ENCODE measurements at regions not wholly inside any gene's neighbourhood (a gene's known extent, or its start where the extent isn't known, plus 50 kb on each side); places are given as distances from the start of the nearest gene placed in this dataset.

DNA sequence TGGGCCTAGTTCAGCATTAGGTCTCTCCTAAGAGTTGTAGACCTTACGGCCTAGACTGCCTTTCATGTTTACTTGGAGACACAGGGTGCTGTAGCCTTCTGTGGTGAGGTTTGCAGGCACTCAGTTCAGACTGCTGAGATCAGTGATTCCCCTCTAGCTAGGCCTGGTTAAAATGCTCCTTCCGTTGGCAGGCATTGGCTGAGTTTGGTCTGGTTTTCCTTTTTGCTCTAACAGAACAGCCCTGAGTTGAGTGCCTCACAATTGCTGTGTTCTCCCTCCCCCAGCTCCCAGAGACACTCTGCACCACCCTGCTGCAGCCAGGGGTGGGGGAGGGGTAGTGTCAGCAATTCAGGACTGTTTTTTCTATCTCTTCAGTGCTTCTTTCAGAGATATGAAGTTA lies 178.9 kb upstream of the DYRK2 start:
- Histone ChIP-seq H3K18ac (ENCODE audit: insufficient read length, low read depth, low read length) (no peak overlapping the region), H3K14ac (ENCODE audit: insufficient read depth, low read length) (no peak overlapping the region), H4K5ac (ENCODE audit: insufficient read length, low read depth, low read length) (no peak overlapping the region), H3K79me1 (ENCODE audit: insufficient read depth, low read depth, low read length, poor library complexity, severe bottlenecking) (no peaks in the 10 kb centered on the region), H4K8ac (replicated peaks; ENCODE audit: insufficient read length, low read depth, low read length) (no peak overlapping the region), H3K23me2 (ENCODE audit: insufficient read length, low read depth, low read length, poor library complexity, severe bottlenecking) (no peaks in the 10 kb centered on the region), H3K27ac (ENCODE audit: insufficient read length, low read depth, low read length) (no peak overlapping the region), H2BK5ac (ENCODE audit: insufficient read length, low read length) (no peak overlapping the region), H3K4me1 (ENCODE audit: insufficient read depth, low read length) (peaks cover 3% of the 10 kb centered on the region; the same call in 1 of the 2 replicates), H3T11ph (ENCODE audit: low read length) (no peak overlapping the region), H2BK120ac (ENCODE audit: low read depth, low read length, poor library complexity, severe bottlenecking) (no peak overlapping the region), H3K56ac (ENCODE audit: insufficient read length, low read depth, low read length) (no peak overlapping the region), H3K4ac (ENCODE audit: low read depth, low read length) (no peak overlapping the region), H3K27me3 (ENCODE audit: insufficient read depth, low read length) (no peaks in the 10 kb centered on the region), H4K91ac (ENCODE audit: insufficient read length, low read depth, low read length) (no peak overlapping the region), H4K20me1 (ENCODE audit: control insufficient read depth, insufficient read depth, insufficient read length) (no peaks in the 10 kb centered on the region), H3K4me2 (ENCODE audit: insufficient read depth, insufficient read length, low read length) (no peak overlapping the region), H2AK5ac (ENCODE audit: insufficient read length, low read length) (no peak overlapping the region), H2BK15ac (ENCODE audit: low read depth, low read length) (no peak overlapping the region), H2BK12ac (ENCODE audit: insufficient read length, low read depth, low read length) (no peak overlapping the region), H3K9me3 (ENCODE audit: control insufficient read depth, low read depth, low read length) (no peaks in the 10 kb centered on the region), H3K79me2 (ENCODE audit: insufficient read depth, low read length) (no peaks in the 10 kb centered on the region), H2AFZ (ENCODE audit: low read length) (peak overlapping the region; percentile 3), H2BK20ac (ENCODE audit: low read depth, low read length, poor library complexity, severe bottlenecking) (no peak overlapping the region), H3K23ac (ENCODE audit: insufficient read length, low read depth, low read length) (no peak overlapping the region), H3K9ac (ENCODE audit: extremely low read depth, insufficient read length, low read length) (no peak overlapping the region)
- TF ChIP-seq CTCF (conservative IDR thresholded peaks at IDR 0.05) = no peak
- H3K9me3 Mint-ChIP-seq = no peaks in the 10 kb centered on the region
- no peaks in the 10 kb centered on the region; a peak in 1 of 7 replicates for H3K36me3 Mint-ChIP-seq (ENCODE audit: insufficient read depth in 1 of 3, low read depth in 3 of 3)
- no peaks in the 10 kb centered on the region for H3K27me3 Mint-ChIP-seq (ENCODE audit: low read depth)
- DNase-seq = no peak
- peak overlapping the region in 1 of 3 experiments; percentile 65; a peak in 2 of 7 replicates for H3K27ac Mint-ChIP-seq
- WGBS (ENCODE audit: extremely low coverage, insufficient read length, low lambda C conversion rate) = no CpG with 5 or more reads among the region's 2 CpGs
- H3K4me1 Mint-ChIP-seq = peaks cover 24 to 26% of the 10 kb centered on the region in 2 experiments
- no peak overlapping the region for H3K4me3 Mint-ChIP-seq
